Vagina (tissue), 2 donors: ENCODE measurements at regions not wholly inside any gene's neighbourhood (a gene's known extent, or its start where the extent isn't known, plus 50 kb on each side); places are given as distances from the start of the nearest gene placed in this dataset.

Experiments
- DNase-seq, 2 donors: peaks; one replicate each; pipeline ENCODE4 v3.0.0-alpha.2; 2017; ENCODE audit errors: extremely low spot score in 2 of 2
- H3K27ac ChIP-seq: fragments of 200-600 bp; sonication (generic); one replicate; pipeline ENCODE4 v1.5.1; 2019
- H3K27me3 ChIP-seq: fragments of 200-600 bp; sonication (generic); one replicate; pipeline ENCODE4 v1.5.1; 2019
- H3K36me3 ChIP-seq, 2 donors: fragments of 200-600 bp; sonication (generic); one replicate each; pipeline ENCODE4 v1.5.1; 2017 to 2019
- H3K4me1 ChIP-seq: fragments of 200-600 bp; sonication (generic); one replicate; pipeline ENCODE4 v1.5.1; 2019
- H3K4me3 ChIP-seq, 2 donors: fragments of 200-600 bp; sonication (generic); 1 replicate in 1 of 2; 2 replicates in 1 of 2; pipeline ENCODE4 v1.5.1; 2016 to 2019
- H3K9me3 ChIP-seq: fragments of 200-600 bp; sonication (generic); one replicate; pipeline ENCODE4 v1.5.1; 2019
- POLR2A ChIP-seq, 2 donors: fragments of 450-650 bp; IDR thresholded peaks; one replicate each; pipeline ENCODE4 v1.6.1; 2017; ENCODE audit warnings: antibody characterized with exemption in 2 of 2, mild to moderate bottlenecking in 2 of 2, moderate library complexity in 2 of 2
- POLR2AphosphoS5 ChIP-seq, 2 donors: sonication (generic); formaldehyde crosslinking; IDR thresholded peaks; one replicate each; pipeline ENCODE4 v1.9.0; 2017; ENCODE audit warnings: antibody characterized with exemption in 2 of 2, mild to moderate bottlenecking in 2 of 2, low read depth in 1 of 2; ENCODE audit not compliant: insufficient read depth in 1 of 2
- intact Hi-C: fragments of 100-400 bp; cut with DNase I; formaldehyde crosslinking; loops from one replicate; pipeline ENCODE4 v1.15.1; 2023
- TF ChIP-seq, protein P1 (sequence below), 3 experiments: fragments of 450-650 bp in 2 of 3; fragments of 200-600 bp in 1 of 3; sonication (generic) in 1 of 3; IDR thresholded peaks; one replicate each; pipeline ENCODE4 v1.5.1; 2017 to 2019; ENCODE audit warnings: antibody characterized with exemption in 3 of 3, mild to moderate bottlenecking in 2 of 3, moderate library complexity in 2 of 3

GRCh38 chr7:13713092-13713491, 276.4 kb downstream of the ETV1 start:
- TF ChIP-seq POLR2A (IDR thresholded peaks at IDR 0.05) (no peak), POLR2AphosphoS5 (IDR thresholded peaks at IDR 0.05; ENCODE audit: insufficient read depth in 1 of 2, low read depth in 1 of 2) (no peak)
- TF ChIP-seq, protein P1, sequence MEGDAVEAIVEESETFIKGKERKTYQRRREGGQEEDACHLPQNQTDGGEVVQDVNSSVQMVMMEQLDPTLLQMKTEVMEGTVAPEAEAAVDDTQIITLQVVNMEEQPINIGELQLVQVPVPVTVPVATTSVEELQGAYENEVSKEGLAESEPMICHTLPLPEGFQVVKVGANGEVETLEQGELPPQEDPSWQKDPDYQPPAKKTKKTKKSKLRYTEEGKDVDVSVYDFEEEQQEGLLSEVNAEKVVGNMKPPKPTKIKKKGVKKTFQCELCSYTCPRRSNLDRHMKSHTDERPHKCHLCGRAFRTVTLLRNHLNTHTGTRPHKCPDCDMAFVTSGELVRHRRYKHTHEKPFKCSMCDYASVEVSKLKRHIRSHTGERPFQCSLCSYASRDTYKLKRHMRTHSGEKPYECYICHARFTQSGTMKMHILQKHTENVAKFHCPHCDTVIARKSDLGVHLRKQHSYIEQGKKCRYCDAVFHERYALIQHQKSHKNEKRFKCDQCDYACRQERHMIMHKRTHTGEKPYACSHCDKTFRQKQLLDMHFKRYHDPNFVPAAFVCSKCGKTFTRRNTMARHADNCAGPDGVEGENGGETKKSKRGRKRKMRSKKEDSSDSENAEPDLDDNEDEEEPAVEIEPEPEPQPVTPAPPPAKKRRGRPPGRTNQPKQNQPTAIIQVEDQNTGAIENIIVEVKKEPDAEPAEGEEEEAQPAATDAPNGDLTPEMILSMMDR (IDR thresholded peaks at IDR 0.05), result no peak
- intact Hi-C loops, result no loop called here
- no peaks in the 10 kb centered on the region for H3K27me3 ChIP-seq
- no peak overlapping the region for H3K4me3 ChIP-seq
- no peak for DNase-seq
- H3K36me3 ChIP-seq, result no peaks in the 10 kb centered on the region
- H3K27ac ChIP-seq, result no peak overlapping the region
- no peaks in the 10 kb centered on the region for H3K4me1 ChIP-seq
- no peaks in the 10 kb centered on the region for H3K9me3 ChIP-seq

- Histone ChIP-seq H3K4me3 (no peak overlapping the region), H3K27ac (no peak overlapping the region), H3K9me3 (no peaks in the 10 kb centered on the region), H3K4me1 (no peaks in the 10 kb centered on the region), H3K27me3 (no peaks in the 10 kb centered on the region), H3K36me3 (no peaks in the 10 kb centered on the region)
- TF ChIP-seq, protein P1 (IDR thresholded peaks at IDR 0.05), result no peak
- no peak for TF ChIP-seq POLR2A (IDR thresholded peaks at IDR 0.05)
- no peak for TF ChIP-seq POLR2AphosphoS5 (IDR thresholded peaks at IDR 0.05; ENCODE audit: insufficient read depth in 1 of 2, low read depth in 1 of 2)
- intact Hi-C loops, result no loop called here
- no peak for DNase-seq
Measured at GRCh38 chr7:13715534-13715933, 273.9 kb downstream of the ETV1 start.

- TF ChIP-seq POLR2A (IDR thresholded peaks at IDR 0.05) (no peak), POLR2AphosphoS5 (IDR thresholded peaks at IDR 0.05; ENCODE audit: insufficient read depth in 1 of 2, low read depth in 1 of 2) (no peak)
- TF ChIP-seq, protein P1 (IDR thresholded peaks at IDR 0.05), result no peak
- H3K36me3 ChIP-seq, result no peaks in the 10 kb centered on the region
- H3K27ac ChIP-seq, result no peak overlapping the region
- H3K9me3 ChIP-seq, result no peaks in the 10 kb centered on the region
- intact Hi-C loops, result no loop called here
- no peak for DNase-seq
- no peak overlapping the region for H3K4me3 ChIP-seq
- no peaks in the 10 kb centered on the region for H3K4me1 ChIP-seq
- no peaks in the 10 kb centered on the region for H3K27me3 ChIP-seq
Measured at GRCh38 chr7:13717031-13717430, 272.4 kb downstream of the ETV1 start.

- H3K36me3 ChIP-seq, result no peaks in the 10 kb centered on the region
- TF ChIP-seq, protein P1 (IDR thresholded peaks at IDR 0.05), result no peak
- no peak for TF ChIP-seq POLR2AphosphoS5 (IDR thresholded peaks at IDR 0.05; ENCODE audit: insufficient read depth in 1 of 2, low read depth in 1 of 2)
- no peak for TF ChIP-seq POLR2A (IDR thresholded peaks at IDR 0.05)
- intact Hi-C loops, result no loop called here
Measured at GRCh38 chr7:13724191-13724976, 265.1 kb downstream of the ETV1 start.

DNA sequence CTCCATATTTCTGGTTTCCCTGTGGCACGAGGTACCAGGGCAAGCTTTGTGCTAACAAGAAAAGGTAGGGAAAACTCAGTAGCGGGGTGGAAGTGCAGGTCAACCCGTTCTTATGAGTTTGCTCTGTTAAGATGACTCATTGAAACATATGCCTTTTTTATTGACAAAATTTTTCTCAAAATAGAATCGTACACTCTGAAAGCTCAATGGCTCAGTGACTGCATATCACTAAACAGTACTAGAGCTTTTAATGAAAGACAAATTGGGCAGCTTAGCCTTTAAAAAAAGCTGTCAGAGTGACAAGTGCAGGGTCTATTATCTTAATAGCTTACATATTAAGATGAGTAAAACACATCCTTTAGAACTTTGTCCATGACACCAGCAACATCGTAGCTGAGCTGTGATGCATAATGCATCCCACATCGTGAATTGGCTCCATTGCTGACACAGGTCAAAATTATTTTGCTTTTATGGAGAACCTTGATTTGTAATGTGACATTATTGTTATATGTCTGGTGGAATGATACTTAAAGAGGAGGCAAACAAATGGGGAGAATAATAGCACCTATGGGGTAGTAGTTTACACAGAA, 264.4 kb downstream of the ETV1 start:
- no peak for TF ChIP-seq POLR2A (IDR thresholded peaks at IDR 0.05)
- no peak for TF ChIP-seq POLR2AphosphoS5 (IDR thresholded peaks at IDR 0.05; ENCODE audit: insufficient read depth in 1 of 2, low read depth in 1 of 2)
- TF ChIP-seq, protein P1 (IDR thresholded peaks at IDR 0.05), result no peak
- H3K4me3 ChIP-seq, result no peak overlapping the region
- DNase-seq, result no peak
- H3K27me3 ChIP-seq, result no peaks in the 10 kb centered on the region
- no peaks in the 10 kb centered on the region for H3K36me3 ChIP-seq
- H3K27ac ChIP-seq, result no peak overlapping the region
- H3K9me3 ChIP-seq, result no peaks in the 10 kb centered on the region
- no peaks in the 10 kb centered on the region for H3K4me1 ChIP-seq
- intact Hi-C loops, result no loop called here

More at GRCh38 chr7:13724191-13724976, 265.1 kb downstream of the ETV1 start:
- Histone ChIP-seq H3K27ac (no peak overlapping the region), H3K4me3 (no peak overlapping the region), H3K27me3 (no peaks in the 10 kb centered on the region), H3K4me1 (no peaks in the 10 kb centered on the region), H3K9me3 (no peaks in the 10 kb centered on the region)
- DNase-seq, result no peak
